ENCODE measurements at regions not wholly inside any gene's neighbourhood (a gene's known extent, or its start where the extent isn't known, plus 50 kb on each side); places are given as distances from the start of the nearest gene placed in this dataset.

- no peak for DNase-seq (ENCODE audit: low spot score)
Measured at GRCh38 chr6:120894077-120894476, 440.2 kb downstream of the TBC1D32 start.

GRCh38 chr6:120876931-120877330, 457.3 kb downstream of the TBC1D32 start:
- DNase-seq (ENCODE audit: low spot score): no peak
- H3K27me3 Mint-ChIP-seq (ENCODE audit: unreplicated experiment): peaks cover 2% of the 10 kb centered on the region
- H3K36me3 Mint-ChIP-seq (ENCODE audit: low read depth, unreplicated experiment): no peaks in the 10 kb centered on the region
- no peak overlapping the region for H3K27ac Mint-ChIP-seq (ENCODE audit: unreplicated experiment)
- TF ChIP-seq CTCF (IDR thresholded peaks at IDR 0.05; ENCODE audit: unreplicated experiment): no peak
- no peaks in the 10 kb centered on the region for H3K9me3 Mint-ChIP-seq (ENCODE audit: unreplicated experiment)
- no peak overlapping the region for H3K4me3 Mint-ChIP-seq (ENCODE audit: unreplicated experiment)
- H3K4me1 Mint-ChIP-seq (ENCODE audit: unreplicated experiment): no peaks in the 10 kb centered on the region

More at GRCh38 chr6:120894077-120894476, 440.2 kb downstream of the TBC1D32 start:
- H3K27ac Mint-ChIP-seq (ENCODE audit: unreplicated experiment): no peak overlapping the region
- H3K9me3 Mint-ChIP-seq (ENCODE audit: unreplicated experiment): no peaks in the 10 kb centered on the region
- no peaks in the 10 kb centered on the region for H3K27me3 Mint-ChIP-seq (ENCODE audit: unreplicated experiment)
- H3K36me3 Mint-ChIP-seq (ENCODE audit: low read depth, unreplicated experiment): peaks cover 3% of the 10 kb centered on the region
- H3K4me3 Mint-ChIP-seq (ENCODE audit: unreplicated experiment): no peak overlapping the region
- no peaks in the 10 kb centered on the region for H3K4me1 Mint-ChIP-seq (ENCODE audit: unreplicated experiment)
- TF ChIP-seq CTCF (IDR thresholded peaks at IDR 0.05; ENCODE audit: unreplicated experiment): no peak

- TF ChIP-seq CTCF (IDR thresholded peaks at IDR 0.05; ENCODE audit: unreplicated experiment): no peak
- Mint-ChIP-seq H3K27ac (ENCODE audit: unreplicated experiment) (no peak overlapping the region), H3K27me3 (ENCODE audit: unreplicated experiment) (peaks cover 2% of the 10 kb centered on the region), H3K9me3 (ENCODE audit: unreplicated experiment) (no peaks in the 10 kb centered on the region), H3K36me3 (ENCODE audit: low read depth, unreplicated experiment) (no peaks in the 10 kb centered on the region), H3K4me3 (ENCODE audit: unreplicated experiment) (no peak overlapping the region), H3K4me1 (ENCODE audit: unreplicated experiment) (no peaks in the 10 kb centered on the region)
- no peak for DNase-seq (ENCODE audit: low spot score)
Measured at GRCh38 chr6:120876424-120876823, 457.9 kb downstream of the TBC1D32 start.

- Mint-ChIP-seq H3K4me3 (ENCODE audit: unreplicated experiment) (no peak overlapping the region), H3K27ac (ENCODE audit: unreplicated experiment) (no peak overlapping the region), H3K36me3 (ENCODE audit: low read depth, unreplicated experiment) (no peaks in the 10 kb centered on the region), H3K9me3 (ENCODE audit: unreplicated experiment) (no peaks in the 10 kb centered on the region), H3K4me1 (ENCODE audit: unreplicated experiment) (no peaks in the 10 kb centered on the region), H3K27me3 (ENCODE audit: unreplicated experiment) (peaks cover 2% of the 10 kb centered on the region)
- no peak for TF ChIP-seq CTCF (IDR thresholded peaks at IDR 0.05; ENCODE audit: unreplicated experiment)
- DNase-seq (ENCODE audit: low spot score): no peak
Measured at GRCh38 chr6:120875900-120876299, 458.4 kb downstream of the TBC1D32 start.

- no peak for TF ChIP-seq CTCF (IDR thresholded peaks at IDR 0.05; ENCODE audit: unreplicated experiment)
- no peak overlapping the region for H3K4me3 Mint-ChIP-seq (ENCODE audit: unreplicated experiment)
- no peak overlapping the region for H3K27ac Mint-ChIP-seq (ENCODE audit: unreplicated experiment)
- no peaks in the 10 kb centered on the region for H3K9me3 Mint-ChIP-seq (ENCODE audit: unreplicated experiment)
- peaks cover 2% of the 10 kb centered on the region for H3K27me3 Mint-ChIP-seq (ENCODE audit: unreplicated experiment)
- no peaks in the 10 kb centered on the region for H3K36me3 Mint-ChIP-seq (ENCODE audit: low read depth, unreplicated experiment)
- no peaks in the 10 kb centered on the region for H3K4me1 Mint-ChIP-seq (ENCODE audit: unreplicated experiment)
- DNase-seq (ENCODE audit: low spot score): no peak
Measured at GRCh38 chr6:120874422-120874821, 459.9 kb downstream of the TBC1D32 start.

Data from endothelial cell (in vitro differentiated cells).